ENCODE measurements at regions not wholly inside any gene's neighbourhood (a gene's known extent, or its start where the extent isn't known, plus 50 kb on each side); places are given as distances from the start of the nearest gene placed in this dataset.

DNA sequence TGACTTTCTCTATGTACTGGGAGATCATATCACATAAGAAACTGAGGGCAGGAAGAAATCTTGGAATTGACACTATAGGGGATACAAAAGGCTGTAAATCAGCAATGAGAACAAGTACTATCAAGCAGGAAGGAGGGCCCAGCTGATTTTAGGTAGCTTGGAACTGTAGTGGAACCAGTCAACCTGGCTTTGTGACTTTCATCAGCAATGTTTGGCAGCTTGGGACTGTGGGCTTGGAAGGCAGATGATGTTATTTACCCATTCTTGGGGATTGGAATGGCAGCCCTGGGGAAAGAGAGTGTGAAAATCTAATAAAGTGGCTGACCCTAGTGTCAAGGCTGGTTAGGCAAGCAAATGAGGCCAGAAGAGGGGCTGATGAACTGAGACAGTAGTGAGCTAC lies 1073.3 kb downstream of the ADGRL2 start:
- no peaks in the 10 kb centered on the region for H3K36me3 ChIP-seq
- no peaks in the 10 kb centered on the region for H3K27me3 ChIP-seq
- TF ChIP-seq, protein P1, sequence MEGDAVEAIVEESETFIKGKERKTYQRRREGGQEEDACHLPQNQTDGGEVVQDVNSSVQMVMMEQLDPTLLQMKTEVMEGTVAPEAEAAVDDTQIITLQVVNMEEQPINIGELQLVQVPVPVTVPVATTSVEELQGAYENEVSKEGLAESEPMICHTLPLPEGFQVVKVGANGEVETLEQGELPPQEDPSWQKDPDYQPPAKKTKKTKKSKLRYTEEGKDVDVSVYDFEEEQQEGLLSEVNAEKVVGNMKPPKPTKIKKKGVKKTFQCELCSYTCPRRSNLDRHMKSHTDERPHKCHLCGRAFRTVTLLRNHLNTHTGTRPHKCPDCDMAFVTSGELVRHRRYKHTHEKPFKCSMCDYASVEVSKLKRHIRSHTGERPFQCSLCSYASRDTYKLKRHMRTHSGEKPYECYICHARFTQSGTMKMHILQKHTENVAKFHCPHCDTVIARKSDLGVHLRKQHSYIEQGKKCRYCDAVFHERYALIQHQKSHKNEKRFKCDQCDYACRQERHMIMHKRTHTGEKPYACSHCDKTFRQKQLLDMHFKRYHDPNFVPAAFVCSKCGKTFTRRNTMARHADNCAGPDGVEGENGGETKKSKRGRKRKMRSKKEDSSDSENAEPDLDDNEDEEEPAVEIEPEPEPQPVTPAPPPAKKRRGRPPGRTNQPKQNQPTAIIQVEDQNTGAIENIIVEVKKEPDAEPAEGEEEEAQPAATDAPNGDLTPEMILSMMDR (IDR thresholded peaks at IDR 0.05; ENCODE audit: low read depth, low read length), result no peak
- H3K27ac ChIP-seq, result no peak overlapping the region
- H3K9me3 ChIP-seq (ENCODE audit: low read depth), result no peaks in the 10 kb centered on the region
- H3K4me1 ChIP-seq (ENCODE audit: low read depth), result peaks cover 3% of the 10 kb centered on the region
- no peak overlapping the region for H3K4me3 ChIP-seq
- DNase-seq (ENCODE audit: low read depth in 1 of 2, low spot score in 1 of 2), result no peak

DNA sequence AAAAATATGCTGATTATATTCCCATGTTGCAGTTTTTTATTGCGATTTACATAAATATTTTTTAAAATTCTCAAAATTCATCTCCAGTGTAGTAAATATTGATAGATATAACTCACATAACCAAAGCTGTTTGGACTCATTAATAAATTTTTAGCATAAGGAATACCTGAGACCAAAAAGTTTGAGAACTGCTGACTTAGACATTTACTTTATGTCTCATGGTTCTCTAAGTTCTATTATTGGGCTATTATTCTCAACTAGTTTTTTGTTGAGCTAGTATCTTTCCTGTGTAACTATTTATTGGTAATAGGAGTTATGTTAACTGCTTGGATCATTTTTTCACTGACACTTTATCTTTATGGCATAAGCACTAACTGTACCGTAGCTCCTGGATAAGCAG lies 1069.6 kb downstream of the ADGRL2 start:
- Histone ChIP-seq H3K4me3 (no peak overlapping the region), H3K4me1 (ENCODE audit: low read depth) (peaks cover 7% of the 10 kb centered on the region), H3K27ac (no peak overlapping the region), H3K9me3 (ENCODE audit: low read depth) (no peaks in the 10 kb centered on the region), H3K36me3 (no peaks in the 10 kb centered on the region), H3K27me3 (no peaks in the 10 kb centered on the region)
- TF ChIP-seq, protein P1 (IDR thresholded peaks at IDR 0.05; ENCODE audit: low read depth, low read length), result no peak
- no peak for DNase-seq (ENCODE audit: low read depth in 1 of 2, low spot score in 1 of 2)

DNA sequence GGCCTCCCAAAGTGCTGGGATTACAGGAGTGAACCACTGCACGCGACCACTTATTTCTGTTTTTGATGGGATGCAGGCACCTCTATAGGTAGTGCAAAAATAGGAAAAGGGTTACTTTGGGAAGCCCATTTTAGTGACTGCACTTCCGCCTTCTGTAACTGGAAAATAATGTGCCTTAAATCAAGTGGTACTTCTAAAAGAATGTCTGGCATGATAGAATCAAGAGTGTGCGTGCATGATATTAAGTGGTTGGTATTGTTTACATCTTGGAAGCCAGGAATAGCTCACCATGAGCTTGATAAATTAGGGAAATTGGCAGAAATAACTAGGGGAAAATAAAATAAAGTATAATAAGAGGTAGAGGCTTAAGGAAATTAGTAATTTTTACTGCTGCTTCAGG lies 1067.0 kb downstream of the ADGRL2 start:
- Histone ChIP-seq H3K4me3 (no peak overlapping the region), H3K36me3 (no peaks in the 10 kb centered on the region), H3K4me1 (ENCODE audit: low read depth) (peaks cover 7% of the 10 kb centered on the region), H3K27ac (no peak overlapping the region), H3K27me3 (no peaks in the 10 kb centered on the region), H3K9me3 (ENCODE audit: low read depth) (no peaks in the 10 kb centered on the region)
- TF ChIP-seq, protein P1 (IDR thresholded peaks at IDR 0.05; ENCODE audit: low read depth, low read length), result no peak
- DNase-seq (ENCODE audit: low read depth in 1 of 2, low spot score in 1 of 2), result peak in 1 of 2 donors; percentile 38

DNA sequence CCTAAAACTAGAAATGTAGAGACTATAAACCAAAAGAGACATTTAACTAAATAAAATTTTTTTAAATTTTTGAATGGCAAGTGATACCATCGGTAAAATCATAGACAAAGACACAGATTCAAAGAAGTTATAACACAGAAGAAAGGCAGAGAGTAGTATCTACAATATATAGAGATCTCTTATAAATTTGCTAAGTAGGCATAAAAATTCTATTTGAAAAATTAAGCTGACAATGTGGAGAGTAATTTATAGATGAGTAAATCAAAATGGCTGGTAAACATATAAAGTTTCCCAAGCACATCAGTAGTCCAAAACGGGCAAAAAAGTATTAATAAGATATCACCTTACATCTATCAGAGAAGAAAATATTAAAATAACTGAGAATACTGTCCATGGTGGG lies 1061.0 kb downstream of the ADGRL2 start:
- DNase-seq (ENCODE audit: low read depth in 1 of 2, low spot score in 1 of 2), result no peak
- no peak overlapping the region for H3K27ac ChIP-seq
- peaks cover 3% of the 10 kb centered on the region for H3K4me1 ChIP-seq (ENCODE audit: low read depth)
- no peaks in the 10 kb centered on the region for H3K9me3 ChIP-seq (ENCODE audit: low read depth)
- TF ChIP-seq, protein P1 (IDR thresholded peaks at IDR 0.05; ENCODE audit: low read depth, low read length), result no peak
- H3K4me3 ChIP-seq, result no peak overlapping the region
- no peaks in the 10 kb centered on the region for H3K36me3 ChIP-seq
- H3K27me3 ChIP-seq, result no peaks in the 10 kb centered on the region

DNA sequence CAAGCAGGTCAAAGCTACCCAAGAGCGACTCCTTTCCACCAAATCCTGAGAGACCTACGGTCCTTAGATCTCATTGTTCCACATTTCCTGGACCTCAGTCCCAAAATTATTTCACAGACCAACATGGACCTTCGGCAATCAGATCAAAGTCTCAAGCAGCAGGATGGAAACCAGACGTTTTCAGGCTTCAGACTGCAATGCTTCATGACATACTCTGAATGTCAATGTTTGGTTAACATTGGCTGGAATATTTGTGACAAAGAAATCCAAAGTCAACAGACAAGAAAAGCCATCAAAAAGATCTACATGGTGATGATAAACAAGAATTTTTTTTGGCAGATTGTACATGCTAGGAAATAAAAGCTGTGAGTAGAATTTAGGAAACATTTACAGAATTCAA lies 1057.3 kb downstream of the ADGRL2 start:
- Histone ChIP-seq H3K4me3 (no peak overlapping the region), H3K27me3 (no peaks in the 10 kb centered on the region), H3K4me1 (ENCODE audit: low read depth) (peaks cover 3% of the 10 kb centered on the region), H3K27ac (no peak overlapping the region), H3K9me3 (ENCODE audit: low read depth) (no peaks in the 10 kb centered on the region), H3K36me3 (no peaks in the 10 kb centered on the region)
- TF ChIP-seq, protein P1 (IDR thresholded peaks at IDR 0.05; ENCODE audit: low read depth, low read length), result no peak
- no peak for DNase-seq (ENCODE audit: low read depth in 1 of 2, low spot score in 1 of 2)

DNA sequence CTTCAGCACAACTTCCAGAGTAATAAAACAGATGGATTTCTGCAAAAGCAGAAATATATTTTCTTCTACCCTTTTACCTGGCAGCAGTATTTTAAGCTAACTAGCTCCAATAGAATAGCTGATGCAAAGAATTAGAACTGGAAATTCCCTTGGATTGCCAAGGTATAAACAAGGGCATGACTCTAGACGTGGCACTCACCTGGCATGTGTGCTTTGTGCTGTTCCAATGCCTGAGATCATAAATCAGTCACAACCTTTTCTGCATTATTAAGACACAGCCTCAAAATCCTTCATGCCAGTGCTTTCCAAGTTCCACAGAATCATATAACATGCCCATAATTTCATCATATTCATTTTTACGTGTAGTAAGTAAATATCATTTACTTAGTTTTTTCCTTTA lies 1048.7 kb downstream of the ADGRL2 start:
- no peaks in the 10 kb centered on the region for H3K36me3 ChIP-seq
- TF ChIP-seq, protein P1 (IDR thresholded peaks at IDR 0.05; ENCODE audit: low read depth, low read length), result no peak
- H3K27ac ChIP-seq, result no peak overlapping the region
- no peaks in the 10 kb centered on the region for H3K27me3 ChIP-seq
- DNase-seq (ENCODE audit: low read depth in 1 of 2, low spot score in 1 of 2), result no peak
- no peak overlapping the region for H3K4me3 ChIP-seq
- no peaks in the 10 kb centered on the region for H3K9me3 ChIP-seq (ENCODE audit: low read depth)
- no peaks in the 10 kb centered on the region for H3K4me1 ChIP-seq (ENCODE audit: low read depth)
